Inferior parietal cortex (tissue), 1 donor: ENCODE measurements at regions not wholly inside any gene's neighbourhood (a gene's known extent, or its start where the extent isn't known, plus 50 kb on each side); places are given as distances from the start of the nearest gene placed in this dataset.
A peak's percentile ranks its signal among the peaks of the same experiment; 100 is the strongest.

ENCODE experiments used
- DNase-seq: peaks from one replicate; pipeline ENCODE4 v3.0.0-alpha.2; 2016; ENCODE audit errors: extremely low spot score

DNA sequence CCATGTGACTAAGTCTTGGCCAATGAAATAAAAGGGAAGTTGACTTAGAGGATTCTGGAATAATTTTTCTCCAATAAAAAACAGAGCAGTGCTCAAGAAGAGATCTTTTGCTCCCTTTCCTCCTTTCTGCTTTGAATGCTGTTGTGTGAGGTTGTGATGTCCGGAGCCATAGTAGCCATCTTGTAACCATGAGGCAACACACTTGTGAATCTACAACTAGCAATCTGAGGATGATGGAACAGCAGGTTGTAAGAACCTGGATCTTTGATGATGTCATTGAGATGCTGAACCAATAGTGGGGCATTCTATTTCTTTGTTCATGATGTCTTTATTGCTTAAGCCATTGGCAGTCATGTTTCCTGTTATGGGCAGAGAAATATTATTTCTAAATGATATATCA is 230.0 kb upstream of the SRRM4 start:
- no peak for DNase-seq

DNA sequence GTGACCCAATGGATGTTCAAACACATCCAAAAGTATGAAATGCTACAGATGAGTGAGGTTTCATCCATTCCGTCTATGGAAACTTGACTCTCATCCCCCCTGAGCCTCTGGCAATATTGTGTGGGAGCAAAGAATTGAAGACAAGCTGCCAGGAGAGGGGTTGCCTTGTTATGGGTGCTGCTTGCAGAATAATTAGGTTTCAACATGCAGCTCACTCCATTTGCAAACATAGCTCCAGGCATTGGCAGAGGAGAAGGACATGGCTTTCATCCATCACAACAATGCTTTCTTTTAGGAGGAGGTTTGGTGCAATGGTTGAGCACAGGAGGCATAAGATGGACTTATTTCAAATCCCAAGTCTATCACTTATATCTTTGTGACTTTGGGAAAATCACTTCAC is 220.7 kb upstream of the SRRM4 start:
- no peak for DNase-seq

DNA sequence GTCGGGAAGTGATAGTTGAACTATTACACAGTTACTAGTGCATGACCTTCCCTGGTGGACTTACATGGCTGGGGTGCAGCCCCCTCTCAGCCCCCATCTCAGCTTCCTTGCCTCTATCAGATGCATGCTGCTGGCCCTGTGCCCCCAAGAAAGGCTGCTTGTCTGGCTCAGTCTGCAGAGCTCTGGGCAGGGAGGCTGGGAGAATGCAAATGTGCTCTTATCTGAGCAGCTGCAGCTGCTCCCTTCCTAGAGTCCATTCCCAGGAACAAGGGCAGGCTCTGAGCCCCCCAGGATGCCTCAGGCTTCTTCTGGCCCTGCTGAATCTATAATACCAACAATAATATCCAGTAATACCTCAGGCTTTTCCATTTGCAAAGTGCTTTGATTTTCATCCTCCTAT is 218.1 kb upstream of the SRRM4 start:
- DNase-seq = no peak

DNA sequence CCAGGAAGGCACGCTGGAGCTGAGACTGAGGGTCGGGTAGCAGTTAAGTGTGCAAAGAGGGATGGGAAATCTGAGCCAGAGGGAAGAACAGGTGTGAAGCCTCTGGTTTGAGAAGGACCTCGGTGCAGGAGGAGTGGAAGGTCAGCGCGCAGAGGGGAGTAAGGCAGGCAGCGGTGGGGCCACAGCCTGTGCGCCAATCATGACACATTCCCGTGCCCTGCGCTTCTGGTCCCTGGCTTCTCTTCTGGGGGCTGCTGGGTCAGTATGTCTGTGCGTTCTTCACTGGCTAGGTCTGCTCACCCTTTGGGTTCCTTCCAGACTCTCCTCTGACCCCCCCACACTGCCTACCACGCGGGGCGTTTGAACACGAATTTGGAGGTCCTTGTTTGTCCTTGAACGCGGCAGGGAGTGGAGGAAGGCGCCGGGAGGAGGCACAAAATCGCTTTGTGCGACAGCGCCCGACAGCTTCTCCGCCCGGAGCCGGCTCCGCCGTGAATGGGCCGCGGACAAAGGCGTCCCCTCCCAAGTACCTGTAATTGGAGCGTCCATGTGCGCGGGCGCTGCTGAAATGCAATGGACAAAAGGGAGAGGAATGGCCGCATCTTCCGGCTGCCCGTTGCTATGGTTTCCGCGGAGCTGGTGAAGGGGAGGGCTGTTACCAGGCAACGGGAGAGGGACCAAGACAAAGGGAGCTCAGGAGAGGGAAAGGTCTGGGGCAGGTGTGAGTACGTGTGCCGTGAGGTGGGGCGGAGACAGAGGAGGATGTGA is 207.2 kb upstream of the SRRM4 start:
- peak; percentile 62 for DNase-seq

DNA sequence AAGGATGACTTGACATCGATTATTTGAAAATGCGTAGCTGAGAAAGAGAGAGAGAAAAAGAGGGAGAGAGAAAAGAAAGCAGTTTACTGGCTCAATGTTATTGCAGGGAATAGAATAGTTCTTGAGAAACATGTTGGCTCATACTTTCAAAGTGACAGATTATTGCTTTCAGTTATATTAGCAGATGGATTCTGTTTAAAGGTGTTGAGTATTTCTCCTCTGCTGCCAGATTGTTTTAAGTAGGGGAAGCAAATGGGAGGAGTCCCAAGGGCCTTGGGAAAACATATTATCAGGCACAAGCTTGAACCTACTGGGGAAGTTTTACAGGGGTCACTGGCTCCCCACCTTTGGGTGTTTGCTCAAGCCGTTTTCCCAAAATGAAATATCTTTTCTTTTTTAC is 203.8 kb upstream of the SRRM4 start:
- no peak for DNase-seq

DNA sequence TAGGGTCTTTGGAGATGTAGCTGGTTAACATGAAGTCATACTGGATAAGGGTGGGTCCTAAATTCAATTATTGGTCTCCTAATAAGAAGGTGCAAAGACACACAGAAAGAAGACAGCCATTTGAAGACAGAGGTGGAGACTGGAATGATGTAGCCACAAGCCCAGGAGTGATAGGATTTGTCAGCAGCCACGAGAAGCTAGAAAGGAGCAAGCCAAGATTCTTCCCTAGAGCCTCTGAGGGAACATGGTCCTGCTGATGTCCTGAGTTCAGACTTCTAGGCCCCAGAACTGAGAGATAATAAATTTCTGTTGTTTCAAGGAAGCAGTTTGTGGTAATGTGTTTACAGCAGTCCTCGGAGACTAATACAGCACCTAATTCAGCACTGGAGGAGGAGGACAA is 203.3 kb upstream of the SRRM4 start:
- DNase-seq = no peak

DNA sequence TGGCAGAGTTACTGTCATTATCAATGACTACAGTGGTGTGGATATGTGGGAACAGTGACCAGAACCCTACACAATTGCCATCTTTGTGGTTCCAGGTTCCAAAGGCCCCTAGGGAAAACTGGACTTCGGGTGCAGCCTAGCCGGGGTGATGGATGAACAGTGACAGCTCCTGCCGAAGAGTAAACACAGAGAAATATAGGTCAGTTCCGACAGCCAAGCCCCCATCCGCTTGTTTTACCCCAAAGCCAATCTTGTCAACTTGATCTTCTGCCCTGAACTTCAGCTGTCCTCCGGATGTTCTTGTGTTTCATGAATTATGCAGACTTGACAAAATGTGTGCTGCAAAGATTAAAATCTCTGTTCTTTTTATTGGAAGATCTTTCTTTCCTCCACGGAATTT is 200.4 kb upstream of the SRRM4 start:
- no peak for DNase-seq

DNA sequence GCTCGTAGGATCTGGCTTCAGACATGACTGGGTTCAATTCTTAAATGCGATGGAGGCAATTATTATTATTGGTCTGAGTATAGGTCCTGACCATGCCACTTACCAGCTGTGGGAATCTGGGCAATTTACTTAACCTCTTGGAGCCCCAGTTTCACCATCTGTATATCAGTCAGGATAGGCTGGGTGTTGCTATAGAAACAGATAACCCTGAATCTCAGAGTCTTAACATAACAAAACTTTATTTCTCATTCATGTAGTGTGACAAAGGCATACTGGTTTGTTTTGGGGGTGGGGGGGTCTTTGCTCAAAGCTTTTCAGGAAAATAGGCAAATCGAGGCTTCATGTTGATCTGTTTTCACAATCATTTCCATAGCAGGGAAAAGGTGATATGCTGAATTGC is 199.6 kb upstream of the SRRM4 start:
- DNase-seq = no peak

DNA sequence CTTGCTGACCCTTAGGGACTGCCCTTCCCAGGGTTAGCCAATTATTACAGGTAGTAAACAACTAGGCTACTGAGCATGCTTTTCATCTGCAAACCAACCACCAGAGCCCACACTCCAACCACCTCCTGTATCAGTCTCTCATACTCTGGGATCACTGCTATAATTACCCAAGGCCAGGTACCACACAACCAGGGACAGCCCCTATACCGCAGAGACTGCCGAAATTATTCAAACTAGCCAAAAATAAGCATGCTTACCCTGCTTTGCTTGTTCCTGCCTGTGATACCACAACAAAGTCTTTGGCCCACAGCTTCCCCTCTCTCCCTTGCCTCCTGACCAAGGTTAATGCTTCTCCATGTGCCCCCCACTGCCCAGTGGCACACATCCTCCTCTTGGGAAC is 197.6 kb upstream of the SRRM4 start:
- no peak for DNase-seq

DNA sequence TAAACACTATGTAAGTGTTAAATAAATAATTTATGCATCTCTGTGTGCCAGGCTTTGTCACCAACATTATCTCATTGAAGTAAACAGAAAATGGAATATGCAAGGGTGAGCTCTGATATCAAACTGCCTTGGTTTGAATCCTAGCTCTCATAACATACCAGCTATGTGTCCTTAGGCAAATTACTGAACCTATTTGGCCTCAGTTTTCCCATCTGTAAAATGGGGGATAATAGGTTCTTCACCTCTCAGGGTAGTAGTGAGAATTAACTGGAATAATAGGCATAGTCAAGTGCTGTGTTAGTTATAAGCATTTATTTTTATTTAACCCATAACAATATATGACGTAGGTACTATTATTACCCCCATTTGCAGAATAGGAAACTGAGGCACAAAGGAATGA is 190.8 kb upstream of the SRRM4 start:
- DNase-seq = no peak

DNA sequence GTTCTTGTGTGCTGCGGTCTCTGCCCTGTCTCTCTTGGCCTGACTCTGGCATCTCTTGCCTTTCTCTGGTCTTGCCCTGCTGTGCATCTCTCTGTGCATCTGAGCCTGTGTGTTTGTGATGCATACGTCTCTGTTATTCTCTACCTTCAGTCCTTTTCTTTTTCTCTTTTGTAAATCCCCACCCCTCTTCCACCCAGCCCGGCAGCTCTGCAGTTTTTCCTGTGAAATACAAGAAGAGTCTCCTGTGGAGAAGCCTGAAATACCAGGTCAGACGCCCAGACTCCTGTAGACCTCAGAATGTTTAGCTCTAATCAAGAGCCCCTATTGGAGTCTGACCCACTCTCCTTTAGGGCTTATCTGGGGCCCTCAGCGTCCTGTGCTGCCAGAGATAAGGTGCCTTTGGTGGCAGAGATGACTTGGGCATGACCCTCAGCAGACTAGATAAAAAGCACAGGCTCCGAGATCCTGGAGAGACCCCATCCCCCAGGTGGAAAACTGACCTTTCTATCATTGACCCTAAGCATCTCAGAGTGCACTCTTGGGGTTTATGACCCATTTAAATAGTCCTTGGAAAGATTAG is 167.5 kb upstream of the SRRM4 start:
- DNase-seq = no peak

DNA sequence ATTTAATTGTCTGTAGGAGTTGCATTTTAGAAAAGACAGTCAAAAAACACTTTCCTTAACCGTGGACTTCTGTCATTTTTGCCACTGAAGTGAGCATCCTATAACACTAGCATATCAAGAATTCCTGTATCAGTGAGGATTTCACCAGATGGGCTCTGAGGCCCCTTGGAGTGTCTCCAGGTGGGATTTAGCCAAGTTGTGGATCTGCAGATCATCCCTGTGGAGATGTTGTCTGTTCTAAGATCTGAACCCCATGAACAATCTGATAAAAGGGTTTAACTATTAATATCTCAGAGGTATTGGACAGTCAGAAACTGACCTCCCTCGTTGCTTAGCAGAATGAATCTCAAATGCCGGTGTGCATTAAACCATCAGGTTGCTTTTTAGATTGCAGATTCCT is 165.0 kb upstream of the SRRM4 start:
- DNase-seq = no peak

DNA sequence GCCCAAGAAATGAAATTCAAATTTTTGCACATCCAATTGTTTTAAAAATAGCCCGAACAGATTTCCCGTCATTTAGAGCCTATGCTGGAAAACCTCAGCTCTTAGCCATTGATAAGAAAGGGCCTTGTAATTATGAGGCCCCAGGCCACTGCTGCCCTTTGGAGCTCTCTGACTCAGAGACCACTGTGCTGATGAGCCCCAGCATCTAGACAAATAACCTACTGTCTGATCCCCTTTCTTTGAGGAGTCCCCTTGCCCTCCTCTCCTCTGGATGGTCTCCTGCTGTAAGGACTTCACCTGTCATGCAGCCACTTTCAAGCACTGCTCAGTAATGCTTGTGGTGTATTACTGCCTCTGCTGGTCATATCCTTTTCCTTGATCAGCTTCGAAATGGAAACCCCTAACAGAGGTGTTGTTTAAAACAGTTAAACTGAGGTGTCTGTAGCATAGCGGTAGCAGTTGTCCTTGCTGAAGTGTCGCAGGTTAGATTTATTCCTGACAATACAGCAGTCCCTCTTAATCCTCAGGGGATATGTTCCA is 159.9 kb upstream of the SRRM4 start:
- no peak for DNase-seq

DNA sequence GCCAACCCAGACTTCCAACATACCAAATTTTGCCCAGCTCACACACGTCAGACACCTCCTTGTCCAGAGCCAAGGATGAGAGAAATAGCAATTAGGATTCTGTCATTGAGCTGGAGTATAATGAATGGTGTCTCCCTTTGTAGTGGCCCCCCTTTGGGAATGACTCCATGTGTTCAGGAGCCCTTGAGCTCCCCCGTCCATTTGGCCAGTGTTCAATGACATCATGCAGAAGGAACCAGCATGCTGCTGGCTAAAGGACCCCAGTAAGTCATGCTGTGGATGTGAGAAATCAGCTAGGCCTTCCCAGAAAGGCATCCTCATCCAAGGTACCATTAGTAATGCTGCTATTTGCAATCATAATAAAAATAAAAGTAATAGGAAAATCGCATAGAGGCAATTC is 158.8 kb upstream of the SRRM4 start:
- no peak for DNase-seq

DNA sequence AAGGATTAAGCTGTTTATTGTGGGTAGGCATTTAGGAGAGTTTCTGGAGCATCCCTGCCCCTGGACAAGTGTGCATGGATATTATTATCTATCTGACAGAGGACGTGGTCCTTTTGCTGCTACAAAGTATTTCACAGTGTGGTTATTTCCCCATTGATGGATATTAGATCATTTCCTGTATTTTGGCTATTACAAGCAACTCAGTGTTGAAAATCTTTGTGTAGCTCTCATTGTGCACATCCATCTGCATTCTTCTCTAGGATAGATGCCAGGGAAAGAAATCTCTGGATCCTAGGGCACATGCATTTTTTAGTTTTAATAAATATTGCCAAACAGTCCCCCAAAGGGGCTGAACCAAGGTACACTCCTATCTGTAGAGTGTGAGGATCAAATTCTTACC is 154.3 kb upstream of the SRRM4 start:
- DNase-seq = no peak

DNA sequence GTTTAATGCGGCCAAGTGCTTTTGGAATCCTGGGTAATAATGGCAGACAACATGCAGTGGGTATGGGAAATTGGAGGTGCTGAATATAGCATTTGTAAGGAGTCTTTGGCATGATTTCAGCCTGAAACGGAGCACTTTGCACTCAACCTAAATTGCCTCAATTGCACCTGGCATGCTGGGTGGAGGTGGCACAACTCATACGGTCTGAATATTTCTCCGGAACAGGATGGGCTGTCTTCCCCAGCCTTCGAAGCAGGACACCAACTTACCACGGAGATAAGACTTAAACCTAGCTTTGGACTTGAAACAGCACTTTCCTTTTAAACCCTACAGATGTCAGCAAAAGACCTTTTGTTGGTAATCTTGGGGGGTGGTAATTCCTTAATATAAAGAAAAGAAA is 153.7 kb upstream of the SRRM4 start:
- no peak for DNase-seq

DNA sequence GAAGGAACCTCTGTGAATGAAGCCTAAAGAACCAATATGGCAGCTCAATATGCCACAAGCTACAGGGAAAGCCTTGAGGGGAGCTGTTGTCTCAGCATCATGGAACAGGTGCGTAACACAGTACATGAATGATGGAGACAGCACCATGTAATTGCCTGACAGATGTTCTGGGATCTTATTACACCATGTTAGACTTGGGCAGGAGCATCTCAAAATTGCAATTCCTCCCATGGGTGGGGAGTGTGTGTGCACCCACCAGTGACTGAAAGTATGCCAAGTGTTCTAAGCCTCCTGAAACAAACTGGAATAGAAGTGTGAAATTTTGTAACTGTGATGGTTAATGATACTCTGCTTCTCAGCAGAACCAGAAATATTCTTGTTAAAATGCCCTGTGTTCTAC is 151.0 kb upstream of the SRRM4 start:
- DNase-seq = peak; percentile 55

DNA sequence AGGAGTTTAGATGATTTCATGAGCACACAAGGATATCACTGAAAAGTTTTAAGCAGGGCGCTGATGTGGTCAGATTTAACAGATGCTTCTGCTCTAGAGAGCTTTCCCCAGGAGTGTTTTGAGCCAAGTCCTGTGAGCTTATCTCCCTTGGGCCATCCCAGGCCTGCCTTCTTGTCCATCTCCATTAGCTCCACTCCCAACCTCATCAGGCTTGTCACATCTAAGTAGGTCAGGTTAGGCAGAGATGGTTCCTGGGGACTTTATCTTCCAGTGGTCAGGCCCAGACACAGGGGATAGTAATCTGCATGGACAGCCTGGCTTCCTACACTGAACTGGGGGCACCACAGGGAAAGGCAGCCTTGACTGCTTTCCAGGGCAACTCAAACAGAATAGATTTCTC is 145.4 kb upstream of the SRRM4 start:
- no peak for DNase-seq

DNA sequence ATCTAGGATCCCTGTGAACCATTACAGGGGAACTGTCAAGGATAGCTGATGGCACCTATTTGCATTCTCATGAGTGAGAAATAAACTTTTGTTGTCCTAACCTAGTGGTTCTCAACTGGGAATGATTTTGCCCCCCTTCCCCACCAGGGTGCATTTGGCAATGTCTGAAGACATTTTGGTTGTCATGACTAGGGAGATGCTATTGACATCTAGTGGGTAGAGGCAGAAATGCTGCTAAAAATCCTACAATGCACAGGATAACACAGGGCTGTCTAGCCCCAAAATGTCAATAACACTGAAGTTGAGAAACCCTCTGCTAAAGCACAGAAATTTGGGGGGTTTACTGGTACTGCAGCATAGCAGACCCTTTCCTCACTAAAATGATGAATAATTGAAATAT is 140.9 kb upstream of the SRRM4 start:
- DNase-seq = no peak

DNA sequence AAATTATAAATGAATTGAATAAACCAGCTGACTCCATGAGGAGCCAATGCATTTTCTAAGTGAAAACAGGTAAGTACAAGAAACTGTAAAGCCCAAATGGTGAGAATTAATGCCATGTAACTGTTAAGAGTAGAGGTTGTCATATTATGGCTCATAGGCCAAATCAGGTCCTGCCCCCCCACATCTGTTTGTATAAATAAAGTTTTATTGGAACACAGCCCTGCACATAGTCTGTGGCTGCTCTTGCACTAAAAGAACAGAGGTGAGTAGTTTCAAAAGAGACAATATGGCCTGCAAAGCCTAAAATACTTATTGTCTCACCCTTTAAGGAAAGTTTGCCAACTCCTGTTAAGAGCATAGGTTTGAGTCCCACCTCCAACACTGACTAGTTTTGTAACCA is 140.5 kb upstream of the SRRM4 start:
- no peak for DNase-seq

DNA sequence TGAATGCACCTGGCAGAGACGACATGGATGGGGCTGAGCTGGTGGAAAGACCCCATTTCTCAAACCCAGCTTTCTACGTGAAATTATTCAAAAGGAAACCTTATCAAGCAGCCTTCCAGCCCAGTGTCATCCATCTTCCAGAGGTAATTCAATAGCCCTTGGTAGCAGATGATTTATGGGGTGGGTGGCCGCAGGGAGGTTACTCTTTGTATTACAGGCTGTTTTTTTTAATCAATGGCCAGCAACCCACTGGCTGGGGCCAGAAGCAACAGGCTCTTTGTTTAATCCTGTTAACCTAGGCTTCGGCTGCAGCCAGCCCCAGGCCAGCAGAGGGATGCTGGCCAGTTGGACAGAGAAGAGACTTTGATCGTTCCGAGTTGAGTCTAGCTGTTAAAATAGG is 139.8 kb upstream of the SRRM4 start:
- no peak for DNase-seq

DNA sequence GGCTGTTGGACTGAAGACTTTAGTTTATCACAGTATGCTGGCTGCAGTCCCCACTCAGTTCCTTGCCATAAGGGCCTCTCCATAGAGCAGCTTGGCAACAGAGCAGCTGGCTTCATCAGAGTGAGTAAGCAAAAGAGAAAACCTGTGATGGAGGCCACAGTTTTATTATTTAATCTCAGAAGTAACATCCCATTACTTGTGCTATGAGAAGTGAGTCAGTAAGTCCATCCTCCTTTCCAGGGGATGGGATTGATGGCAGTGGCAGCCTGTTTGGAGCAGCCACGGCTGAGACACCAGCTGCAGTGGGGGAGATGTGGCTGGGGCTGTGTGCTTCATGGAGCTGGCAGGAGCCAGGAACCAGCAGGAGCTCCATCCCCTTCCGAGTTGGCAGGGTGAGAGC is 138.5 kb upstream of the SRRM4 start:
- peak; percentile 52 for DNase-seq

DNA sequence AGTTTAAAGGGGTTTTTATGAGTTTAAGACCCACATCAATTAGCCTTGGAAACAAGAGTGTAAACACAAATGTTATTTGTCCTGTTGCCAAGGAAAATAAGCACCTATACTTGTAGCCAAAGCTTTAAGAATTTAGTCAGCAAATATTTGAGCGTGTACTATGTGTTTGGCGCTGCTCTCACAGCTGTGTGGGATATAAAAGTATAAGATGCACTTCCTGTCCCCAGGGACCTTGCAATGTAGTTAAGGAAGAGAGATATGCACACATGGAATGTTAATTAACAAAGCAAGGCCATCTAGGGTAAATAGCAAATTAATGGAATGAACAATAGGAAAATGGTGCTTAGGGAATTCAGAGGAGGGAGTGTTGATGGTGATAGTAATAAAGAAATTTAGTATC is 134.9 kb upstream of the SRRM4 start:
- DNase-seq = no peak
